Testis (tissue), 2 donors: ENCODE measurements at regions not wholly inside any gene's neighbourhood (a gene's known extent, or its start where the extent isn't known, plus 50 kb on each side); places are given as distances from the start of the nearest gene placed in this dataset.

Source experiments
- POLR2A ChIP-seq: fragments of 450-650 bp; IDR thresholded peaks from one replicate; pipeline ENCODE4 v1.6.1; 2017; ENCODE audit warnings: antibody characterized with exemption, mild to moderate bottlenecking, moderate library complexity
- TF ChIP-seq, protein P1 (sequence below), 3 experiments: fragments of 450-650 bp in 2 of 3; fragments of 200-600 bp in 1 of 3; sonication (generic) in 1 of 3; IDR thresholded peaks; one replicate each; pipeline ENCODE4 v1.5.1; 2016 to 2019; ENCODE audit warnings: antibody characterized with exemption in 3 of 3, mild to moderate bottlenecking in 2 of 3, moderate library complexity in 1 of 3

- no peak for TF ChIP-seq POLR2A
- TF ChIP-seq, protein P1, sequence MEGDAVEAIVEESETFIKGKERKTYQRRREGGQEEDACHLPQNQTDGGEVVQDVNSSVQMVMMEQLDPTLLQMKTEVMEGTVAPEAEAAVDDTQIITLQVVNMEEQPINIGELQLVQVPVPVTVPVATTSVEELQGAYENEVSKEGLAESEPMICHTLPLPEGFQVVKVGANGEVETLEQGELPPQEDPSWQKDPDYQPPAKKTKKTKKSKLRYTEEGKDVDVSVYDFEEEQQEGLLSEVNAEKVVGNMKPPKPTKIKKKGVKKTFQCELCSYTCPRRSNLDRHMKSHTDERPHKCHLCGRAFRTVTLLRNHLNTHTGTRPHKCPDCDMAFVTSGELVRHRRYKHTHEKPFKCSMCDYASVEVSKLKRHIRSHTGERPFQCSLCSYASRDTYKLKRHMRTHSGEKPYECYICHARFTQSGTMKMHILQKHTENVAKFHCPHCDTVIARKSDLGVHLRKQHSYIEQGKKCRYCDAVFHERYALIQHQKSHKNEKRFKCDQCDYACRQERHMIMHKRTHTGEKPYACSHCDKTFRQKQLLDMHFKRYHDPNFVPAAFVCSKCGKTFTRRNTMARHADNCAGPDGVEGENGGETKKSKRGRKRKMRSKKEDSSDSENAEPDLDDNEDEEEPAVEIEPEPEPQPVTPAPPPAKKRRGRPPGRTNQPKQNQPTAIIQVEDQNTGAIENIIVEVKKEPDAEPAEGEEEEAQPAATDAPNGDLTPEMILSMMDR (IDR thresholded peaks at IDR 0.05) = no peak
Observed at GRCh38 chr3:185992831-185993374, 55.1 kb upstream of the TRA2B start.
